ENCODE measurements at regions not wholly inside any gene's neighbourhood (a gene's known extent, or its start where the extent isn't known, plus 50 kb on each side); places are given as distances from the start of the nearest gene placed in this dataset.

GRCh38 chr10:108410236-108410635, 1245.7 kb upstream of the SORCS1 start:
- in situ Hi-C loops (cut with HindIII; ENCODE audit: low sequenced_read_pairs): no loop called here

- in situ Hi-C loops (cut with HindIII; ENCODE audit: low sequenced_read_pairs): no loop called here
These were observed 1244.8 kb upstream of the SORCS1 start for GRCh38 chr10:108409306-108409705.

GRCh38 chr10:108404155-108404554, 1239.6 kb upstream of the SORCS1 start:
- in situ Hi-C loops (cut with HindIII; ENCODE audit: low sequenced_read_pairs): no loop called here

GRCh38 chr10:108399465-108399864, 1235.0 kb upstream of the SORCS1 start:
- in situ Hi-C loops (cut with HindIII; ENCODE audit: low sequenced_read_pairs): no loop called here

GRCh38 chr10:108393089-108393488, 1228.6 kb upstream of the SORCS1 start:
- in situ Hi-C loops (cut with HindIII; ENCODE audit: low sequenced_read_pairs): no loop called here

GRCh38 chr10:108392286-108392685, 1227.8 kb upstream of the SORCS1 start:
- in situ Hi-C loops (cut with HindIII; ENCODE audit: low sequenced_read_pairs): no loop called here

GRCh38 chr10:108388706-108389105, 1224.2 kb upstream of the SORCS1 start:
- in situ Hi-C loops (cut with HindIII; ENCODE audit: low sequenced_read_pairs): no loop called here

- in situ Hi-C loops (cut with HindIII; ENCODE audit: low sequenced_read_pairs): no loop called here
These were observed 1221.5 kb upstream of the SORCS1 start for GRCh38 chr10:108385963-108386362.

GRCh38 chr10:108384378-108384777, 1219.9 kb upstream of the SORCS1 start:
- in situ Hi-C loops (cut with HindIII; ENCODE audit: low sequenced_read_pairs): no loop called here

GRCh38 chr10:108378779-108379178, 1214.3 kb upstream of the SORCS1 start:
- in situ Hi-C loops (cut with HindIII; ENCODE audit: low sequenced_read_pairs): no loop called here

- in situ Hi-C loops (cut with HindIII; ENCODE audit: low sequenced_read_pairs): no loop called here
These were observed 1211.2 kb upstream of the SORCS1 start for GRCh38 chr10:108375691-108376090.

GRCh38 chr10:108374991-108375390, 1210.5 kb upstream of the SORCS1 start:
- in situ Hi-C loops (cut with HindIII; ENCODE audit: low sequenced_read_pairs): no loop called here

GRCh38 chr10:108365541-108365940, 1201.0 kb upstream of the SORCS1 start:
- in situ Hi-C loops (cut with HindIII; ENCODE audit: low sequenced_read_pairs): no loop called here

- in situ Hi-C loops (cut with HindIII; ENCODE audit: low sequenced_read_pairs): no loop called here
These were observed 1199.1 kb upstream of the SORCS1 start for GRCh38 chr10:108363576-108363975.

GRCh38 chr10:108362961-108363360, 1198.5 kb upstream of the SORCS1 start:
- in situ Hi-C loops (cut with HindIII; ENCODE audit: low sequenced_read_pairs): no loop called here

GRCh38 chr10:108362296-108362695, 1197.8 kb upstream of the SORCS1 start:
- in situ Hi-C loops (cut with HindIII; ENCODE audit: low sequenced_read_pairs): no loop called here

GRCh38 chr10:108360187-108360586, 1195.7 kb upstream of the SORCS1 start:
- in situ Hi-C loops (cut with HindIII; ENCODE audit: low sequenced_read_pairs): no loop called here

GRCh38 chr10:108358912-108359311, 1194.4 kb upstream of the SORCS1 start:
- in situ Hi-C loops (cut with HindIII; ENCODE audit: low sequenced_read_pairs): no loop called here

- in situ Hi-C loops (cut with HindIII; ENCODE audit: low sequenced_read_pairs): no loop called here
These were observed 1188.3 kb upstream of the SORCS1 start for GRCh38 chr10:108352771-108353170.

GRCh38 chr10:108348215-108348614, 1183.7 kb upstream of the SORCS1 start:
- in situ Hi-C loops (cut with HindIII; ENCODE audit: low sequenced_read_pairs): no loop called here

GRCh38 chr10:108346066-108346465, 1181.6 kb upstream of the SORCS1 start:
- in situ Hi-C loops (cut with HindIII; ENCODE audit: low sequenced_read_pairs): no loop called here

GRCh38 chr10:108338146-108338545, 1173.6 kb upstream of the SORCS1 start:
- in situ Hi-C loops (cut with HindIII; ENCODE audit: low sequenced_read_pairs): no loop called here

- in situ Hi-C loops (cut with HindIII; ENCODE audit: low sequenced_read_pairs): no loop called here
These were observed 1172.3 kb upstream of the SORCS1 start for GRCh38 chr10:108336836-108337235.

GRCh38 chr10:108327706-108328105, 1163.2 kb upstream of the SORCS1 start:
- in situ Hi-C loops (cut with HindIII; ENCODE audit: low sequenced_read_pairs): no loop called here

All from DLD1 (cell line).